ENCODE measurements at regions not wholly inside any gene's neighbourhood (a gene's known extent, or its start where the extent isn't known, plus 50 kb on each side); places are given as distances from the start of the nearest gene placed in this dataset.

DNA sequence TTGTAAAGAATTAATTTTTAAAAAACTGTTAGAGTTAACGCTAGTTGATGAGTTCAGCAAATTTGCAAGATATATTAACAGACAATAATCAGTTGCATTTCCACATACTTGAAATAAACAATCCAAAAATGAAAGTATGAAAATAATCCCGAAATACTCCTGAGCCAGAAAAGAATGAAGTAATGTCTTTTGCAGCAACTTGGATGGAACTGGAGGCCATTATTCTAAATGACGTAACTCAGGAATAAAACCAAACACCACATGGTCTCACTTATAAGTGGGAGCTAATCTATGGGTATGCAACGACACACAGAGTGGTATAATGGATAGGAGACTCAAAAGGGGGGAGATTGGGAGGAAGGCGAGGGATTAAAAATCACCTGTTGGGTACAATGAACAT is 872.9 kb upstream of the GJE1 start:
- WGBS (ENCODE audit: insufficient coverage, low coverage, missing lambda C conversion rate), result 0% methylated on average over 5 of the region's 5 CpGs
- FAIRE-seq (no peak), ATAC-seq (no peak), DNase-seq (ENCODE audit: extremely low read depth in 1 of 4, low spot score in 3 of 4) (no peak)
- Histone ChIP-seq H3K27ac (ENCODE audit: extremely low read depth, low read depth, low read length) (no peak overlapping the region), H3K4me2 (ENCODE audit: insufficient read depth, low read length) (no peak overlapping the region), H3K79me2 (ENCODE audit: control insufficient read depth, insufficient read depth, low read length) (no peaks in the 10 kb centered on the region), H3K9me3 (replicated peaks; ENCODE audit: control insufficient read depth, insufficient read depth, low read depth, low read length) (no peaks in the 10 kb centered on the region), H4K20me1 (replicated peaks; ENCODE audit: control insufficient read depth, insufficient read depth, low read length) (no peaks in the 10 kb centered on the region), H3K4me1 (replicated peaks in 1 of 2; ENCODE audit: control insufficient read depth in 2 of 2, insufficient read depth in 2 of 2, low read length in 2 of 2) (peaks cover 0 to 3% of the 10 kb centered on the region in 2 experiments; a peak in 1 of 5 replicates), H3K9ac (ENCODE audit: insufficient read depth in 1 of 2, low read depth in 2 of 2, low read length in 2 of 2) (no peak overlapping the region), H3K36me3 (ENCODE audit: control insufficient read depth, insufficient read depth, low read length) (no peaks in the 10 kb centered on the region), H3K27me3 (ENCODE audit: control insufficient read depth in 2 of 2, insufficient read depth in 2 of 2, low read length in 2 of 2) (no peaks in the 10 kb centered on the region), H2AFZ (ENCODE audit: low read depth, low read length) (no peak overlapping the region), H3K4me3 (no peak overlapping the region), H3K9me1 (ENCODE audit: control insufficient read depth, insufficient read depth, low read length) (no peaks in the 10 kb centered on the region)
- intact Hi-C loops (cut with micrococcal nuclease) (no loop called here), in situ Hi-C loops (cut with MboI) (no loop called here)
- TF ChIP-seq, protein P1, sequence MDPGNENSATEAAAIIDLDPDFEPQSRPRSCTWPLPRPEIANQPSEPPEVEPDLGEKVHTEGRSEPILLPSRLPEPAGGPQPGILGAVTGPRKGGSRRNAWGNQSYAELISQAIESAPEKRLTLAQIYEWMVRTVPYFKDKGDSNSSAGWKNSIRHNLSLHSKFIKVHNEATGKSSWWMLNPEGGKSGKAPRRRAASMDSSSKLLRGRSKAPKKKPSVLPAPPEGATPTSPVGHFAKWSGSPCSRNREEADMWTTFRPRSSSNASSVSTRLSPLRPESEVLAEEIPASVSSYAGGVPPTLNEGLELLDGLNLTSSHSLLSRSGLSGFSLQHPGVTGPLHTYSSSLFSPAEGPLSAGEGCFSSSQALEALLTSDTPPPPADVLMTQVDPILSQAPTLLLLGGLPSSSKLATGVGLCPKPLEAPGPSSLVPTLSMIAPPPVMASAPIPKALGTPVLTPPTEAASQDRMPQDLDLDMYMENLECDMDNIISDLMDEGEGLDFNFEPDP (CRISPR knock-in tag; IDR thresholded peaks at IDR 0.05), result no peak
- TF ChIP-seq, protein P2, sequence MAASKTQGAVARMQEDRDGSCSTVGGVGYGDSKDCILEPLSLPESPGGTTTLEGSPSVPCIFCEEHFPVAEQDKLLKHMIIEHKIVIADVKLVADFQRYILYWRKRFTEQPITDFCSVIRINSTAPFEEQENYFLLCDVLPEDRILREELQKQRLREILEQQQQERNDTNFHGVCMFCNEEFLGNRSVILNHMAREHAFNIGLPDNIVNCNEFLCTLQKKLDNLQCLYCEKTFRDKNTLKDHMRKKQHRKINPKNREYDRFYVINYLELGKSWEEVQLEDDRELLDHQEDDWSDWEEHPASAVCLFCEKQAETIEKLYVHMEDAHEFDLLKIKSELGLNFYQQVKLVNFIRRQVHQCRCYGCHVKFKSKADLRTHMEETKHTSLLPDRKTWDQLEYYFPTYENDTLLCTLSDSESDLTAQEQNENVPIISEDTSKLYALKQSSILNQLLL (CRISPR knock-in tag; IDR thresholded peaks at IDR 0.05; ENCODE audit: borderline replicate concordance), result no peak
- TF ChIP-seq TAL1 (IDR thresholded peaks at IDR 0.05), result no peak
- TF ChIP-seq U2AF1 (optimal IDR thresholded peaks at IDR 0.05; ENCODE audit: low read depth, low read length), result no peak
- no peak for TF ChIP-seq SIN3B (IDR thresholded peaks at IDR 0.05; ENCODE audit: low read depth)
- TF ChIP-seq, protein P3, sequence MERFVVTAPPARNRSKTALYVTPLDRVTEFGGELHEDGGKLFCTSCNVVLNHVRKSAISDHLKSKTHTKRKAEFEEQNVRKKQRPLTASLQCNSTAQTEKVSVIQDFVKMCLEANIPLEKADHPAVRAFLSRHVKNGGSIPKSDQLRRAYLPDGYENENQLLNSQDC (CRISPR knock-in tag; IDR thresholded peaks at IDR 0.05), result no peak
- BruUV-seq (replicated peaks), result no TSS peak
- ChIA-PET POLR2A (no interaction called here), CTCF (ENCODE audit: low intra/inter-chr PET ratio) (no interaction called here)

Data from K562 (cell line).